Activated CD4-positive, alpha-beta T cell treated with anti-CD3 and anti-CD28 coated beads, Interleukin-2, amount 50 U/mL, for 48 hours (primary cell): ENCODE measurements at regions not wholly inside any gene's neighbourhood (a gene's known extent, or its start where the extent isn't known, plus 50 kb on each side); places are given as distances from the start of the nearest gene placed in this dataset.
"Not testable (repeated sequence)": the region's sequence is repeated elsewhere in the genome, so short reads cannot be mapped to it uniquely, and the experiment has no call there.

Experiments used
- DNase-seq, 2 experiments: peaks; one replicate each; pipeline ENCODE4 v3.0.0-alpha.2; 2020

- DNase-seq, result not testable (repeated sequence)
Measured at GRCh38 chr3:144023543-144023942, 51.9 kb downstream of the DIPK2A start.

DNA sequence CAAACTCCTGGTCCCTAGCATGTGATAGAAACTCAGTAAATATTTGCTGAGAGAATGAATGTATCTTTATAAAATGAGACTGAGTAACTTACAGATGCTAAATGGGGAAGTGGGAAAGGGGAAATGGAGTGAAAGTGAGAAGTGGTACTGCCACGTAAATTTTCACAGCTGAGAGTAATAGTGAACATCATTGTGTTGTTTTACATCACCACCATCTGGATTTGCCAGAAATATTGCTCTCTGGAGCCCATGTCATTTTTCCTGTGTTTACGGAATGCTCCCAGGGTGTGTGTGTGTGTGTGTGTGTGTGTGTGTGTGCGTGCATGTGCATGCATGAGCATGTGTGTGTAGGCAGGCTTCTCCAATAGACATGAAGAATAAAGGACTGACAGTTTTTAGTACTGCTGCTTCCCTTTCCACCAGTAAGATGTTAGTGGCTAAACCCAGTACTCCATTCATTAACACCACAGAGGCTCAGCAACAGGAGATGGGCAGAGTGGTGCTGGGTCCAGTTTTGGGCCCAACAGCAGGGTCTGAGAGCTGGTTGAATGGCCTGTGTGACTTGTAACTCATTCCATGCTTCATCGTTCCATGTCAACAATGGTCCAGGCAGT is 57.3 kb downstream of the DIPK2A start:
- no peak for DNase-seq

DNA sequence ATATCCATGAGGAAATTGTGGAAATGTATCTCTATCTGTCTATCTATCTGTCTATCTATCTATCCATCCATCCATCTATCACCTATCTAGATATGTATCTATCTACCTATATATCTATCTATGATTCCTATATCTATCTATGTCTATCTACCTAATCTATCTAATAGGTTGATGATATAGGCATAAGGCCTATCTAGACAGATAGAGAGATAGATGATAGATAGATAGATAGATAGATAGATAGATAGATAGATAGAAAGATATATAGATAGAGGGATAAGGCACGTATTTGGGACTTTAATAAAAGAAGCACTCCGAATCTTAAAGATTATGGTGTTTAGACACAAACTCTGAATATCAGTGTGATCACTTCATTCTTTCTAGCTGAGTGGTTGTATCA is 58.1 kb downstream of the DIPK2A start:
- no peak for DNase-seq

DNA sequence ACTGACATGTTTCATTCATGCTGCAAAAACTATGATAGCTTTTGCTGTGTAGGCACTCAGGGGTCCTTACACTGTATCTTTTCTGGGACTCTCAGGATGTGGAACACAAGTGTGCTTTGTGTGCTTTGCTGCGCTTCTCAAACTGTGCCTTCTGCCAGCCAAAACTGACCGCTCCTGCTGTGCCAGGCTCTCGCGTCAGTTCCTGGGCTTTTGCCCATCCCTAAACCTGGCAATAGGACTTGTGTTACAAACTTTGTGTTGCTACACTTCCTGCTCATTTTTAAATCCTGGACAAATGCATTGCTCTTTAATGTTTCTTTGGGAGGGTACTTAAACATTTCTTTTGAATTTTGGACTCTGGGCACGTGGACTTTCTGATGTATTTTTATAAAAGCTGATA is 60.3 kb downstream of the DIPK2A start:
- no peak for DNase-seq

DNA sequence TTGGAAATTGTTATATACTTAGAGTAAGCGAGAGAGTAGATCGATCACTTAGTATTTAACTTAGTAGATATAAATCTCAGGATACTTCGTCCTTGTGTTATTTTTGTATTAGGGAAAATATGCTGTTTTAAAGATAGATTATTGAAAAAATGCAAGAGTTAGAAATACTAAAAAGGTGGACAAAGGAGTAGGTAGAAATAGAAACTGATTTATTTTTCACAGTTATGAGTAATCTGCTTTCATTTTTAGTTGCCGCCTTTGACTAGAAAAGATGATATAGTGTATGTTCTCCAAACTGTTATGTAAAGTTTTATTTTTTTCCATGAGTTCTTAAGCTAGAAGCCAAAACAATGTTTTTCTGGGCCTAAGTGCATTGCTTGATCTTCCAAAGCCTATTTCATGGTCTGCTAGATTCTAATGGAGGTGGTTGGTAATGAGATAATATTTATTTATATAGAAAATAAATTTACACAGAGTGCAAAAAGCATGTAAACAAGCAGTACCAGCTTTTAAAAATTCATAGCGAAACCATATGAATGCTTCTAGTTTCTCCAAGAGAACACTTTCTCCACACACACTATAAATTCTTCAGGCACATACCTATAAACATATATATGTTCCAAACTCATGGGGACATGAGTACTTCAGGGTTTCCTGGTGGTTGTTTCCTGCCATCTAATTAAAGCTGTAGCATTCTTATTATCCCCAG is 61.1 kb downstream of the DIPK2A start:
- no peak for DNase-seq

- DNase-seq, result no peak
Measured at GRCh38 chr3:144033240-144033589, 61.6 kb downstream of the DIPK2A start.

DNA sequence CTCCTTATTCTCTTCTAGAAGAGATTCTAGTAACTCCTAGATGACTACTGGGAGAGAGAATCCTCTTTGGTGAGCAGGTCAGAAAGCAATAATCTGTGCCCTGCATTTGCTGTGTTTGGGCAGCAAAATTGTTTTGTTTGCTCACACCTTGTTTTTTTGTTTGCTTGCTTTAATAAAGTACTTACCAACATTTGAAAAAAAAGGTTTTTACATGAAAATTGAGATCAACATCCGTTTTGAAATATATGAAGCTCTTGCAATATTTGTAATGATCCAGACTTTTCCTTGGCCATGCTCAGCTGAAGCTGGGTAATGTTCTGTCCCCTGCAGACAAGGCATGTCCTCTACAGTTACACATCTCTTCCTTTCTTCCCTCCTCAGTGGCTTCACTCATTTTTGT is 62.2 kb downstream of the DIPK2A start:
- no peak for DNase-seq

GRCh38 chr3:144034715-144035290 is 63.2 kb downstream of the DIPK2A start:
- DNase-seq, result no peak

DNA sequence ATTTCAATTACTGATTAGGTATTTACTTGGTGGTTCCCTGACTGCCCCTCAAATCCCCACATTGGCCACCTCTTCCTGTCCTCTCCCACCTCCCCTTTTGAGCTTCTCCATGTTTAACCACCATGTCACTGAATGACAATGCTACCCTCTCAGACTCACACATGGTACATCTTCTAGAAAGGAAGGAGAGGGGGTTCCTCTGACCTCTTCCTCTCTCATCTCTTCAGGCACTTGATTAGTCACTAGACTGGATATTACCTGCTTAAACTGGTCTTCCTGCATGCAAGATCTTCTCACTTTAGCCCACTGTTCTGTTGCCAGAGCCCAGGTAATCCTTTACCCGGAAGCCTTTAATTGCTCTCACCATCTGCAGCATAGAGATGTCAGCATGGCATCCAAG is 64.9 kb downstream of the DIPK2A start:
- DNase-seq, result no peak

GRCh38 chr3:144039661-144040060 is 68.0 kb downstream of the DIPK2A start:
- no peak for DNase-seq

- DNase-seq, result no peak
Measured at GRCh38 chr3:144041960-144042556, 70.4 kb downstream of the DIPK2A start.

GRCh38 chr3:144045766-144046165 is 74.1 kb downstream of the DIPK2A start:
- DNase-seq, result no peak

DNA sequence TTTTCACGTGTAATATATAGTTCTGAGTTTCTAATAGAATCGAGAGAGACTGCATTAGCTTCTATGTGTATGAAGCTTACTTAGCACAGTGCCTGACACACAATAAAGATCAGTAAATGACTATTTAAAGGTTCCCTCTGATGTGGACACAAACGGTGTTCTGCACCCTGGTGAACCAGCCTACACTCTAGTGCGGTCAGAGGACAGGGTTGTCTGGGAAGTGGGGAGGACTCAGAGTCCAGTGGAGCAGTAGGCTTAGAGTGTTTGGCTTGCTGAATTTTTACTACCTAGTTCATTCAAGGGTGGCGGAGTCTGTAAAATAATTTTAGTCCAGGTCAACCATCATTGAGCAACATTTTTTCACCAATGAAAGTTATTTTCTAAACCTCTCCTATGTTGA is 77.8 kb downstream of the DIPK2A start:
- DNase-seq, result no peak

DNA sequence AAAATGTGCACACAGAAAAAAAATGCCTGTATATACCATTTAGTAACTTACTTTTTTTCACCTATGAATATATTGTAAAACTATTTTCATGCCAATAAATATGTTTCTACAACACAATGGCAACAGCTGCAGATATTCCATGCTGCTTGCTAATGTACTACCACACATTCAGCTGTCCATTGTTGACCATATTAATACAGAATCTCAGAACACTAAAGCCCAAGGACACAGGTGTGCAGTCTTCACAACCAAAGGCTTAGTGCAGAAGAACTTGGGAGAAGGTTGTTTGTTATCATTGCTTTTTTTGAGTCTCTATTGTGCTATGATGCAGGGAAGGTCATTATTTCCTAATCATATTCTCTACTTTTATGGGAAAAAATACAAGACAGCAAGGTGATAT is 79.6 kb downstream of the DIPK2A start:
- DNase-seq, result no peak

DNA sequence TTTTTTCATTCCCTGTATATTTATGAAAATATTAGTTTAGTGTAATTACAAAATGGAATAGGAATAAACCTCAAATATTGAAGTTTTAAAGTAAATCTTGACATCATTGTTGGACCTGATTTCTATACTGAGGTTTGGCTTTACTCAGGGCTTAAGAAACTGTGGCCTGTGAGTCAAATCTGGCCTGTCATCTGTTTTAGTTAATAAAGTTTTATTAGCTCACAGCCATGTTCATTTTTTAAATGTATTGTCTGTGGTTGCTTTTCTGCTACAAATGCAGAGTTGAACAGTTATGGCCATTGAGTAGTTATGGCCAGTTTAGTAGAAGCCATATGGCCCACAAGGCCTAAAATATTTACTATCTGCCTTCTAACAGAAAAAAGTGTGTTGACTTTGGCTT is 80.7 kb downstream of the DIPK2A start:
- DNase-seq, result no peak

DNA sequence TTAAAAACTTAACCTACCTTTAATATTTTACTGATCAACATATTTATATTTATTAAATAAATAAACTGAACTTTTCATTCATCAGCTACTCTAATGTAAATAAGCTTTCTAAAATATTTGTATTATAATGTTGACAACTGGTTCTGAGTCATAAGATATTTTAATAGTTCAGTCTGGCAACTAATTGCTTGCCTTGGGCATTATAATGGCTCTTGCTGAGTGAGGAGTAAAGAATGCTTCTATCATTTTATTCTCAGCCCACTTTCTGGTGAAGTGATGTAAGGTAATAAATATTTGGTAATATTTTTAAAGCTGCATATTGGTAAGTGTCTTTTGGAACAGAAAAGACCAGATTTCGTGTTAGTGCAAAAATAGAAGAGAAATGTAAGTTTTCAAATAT is 81.5 kb downstream of the DIPK2A start:
- DNase-seq, result no peak

DNA sequence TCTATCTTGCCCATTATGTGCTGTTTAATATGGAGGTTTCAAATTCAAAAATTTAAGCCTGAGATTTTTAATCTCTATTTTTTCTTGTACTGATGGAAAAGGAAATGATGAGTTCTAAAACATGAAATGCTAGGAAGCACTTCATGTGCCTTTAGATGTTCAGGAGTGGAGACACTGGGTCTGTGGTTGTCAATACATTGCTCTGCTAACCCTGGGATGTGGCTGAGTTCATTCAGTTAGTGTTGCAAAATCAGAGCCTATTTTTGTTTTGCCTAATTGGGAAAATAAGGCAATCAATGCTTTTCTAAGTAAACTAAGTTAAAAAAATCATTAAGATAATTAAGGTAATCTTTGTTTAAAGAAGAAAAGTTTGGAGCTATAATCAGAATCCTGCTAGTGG is 83.1 kb downstream of the DIPK2A start:
- no peak for DNase-seq

DNA sequence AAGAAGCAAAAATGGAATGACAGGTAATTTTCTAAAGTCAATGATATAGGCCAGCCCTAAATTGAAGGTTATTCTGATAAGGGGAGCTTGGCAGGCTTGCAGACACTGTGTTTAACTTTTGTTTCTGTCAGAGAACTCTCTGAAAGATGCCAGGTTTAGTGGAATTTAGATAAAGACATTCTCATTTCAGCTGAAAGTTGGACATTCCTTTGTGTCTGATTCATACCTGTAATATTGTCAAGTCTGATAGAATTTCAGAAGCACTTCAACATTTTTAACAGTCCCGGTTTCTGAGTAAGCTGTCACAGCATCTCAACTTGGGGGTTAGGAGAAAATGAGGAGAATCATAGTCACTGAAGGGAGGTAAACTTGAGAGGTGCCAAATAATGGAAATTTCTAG is 84.0 kb downstream of the DIPK2A start:
- no peak for DNase-seq

DNA sequence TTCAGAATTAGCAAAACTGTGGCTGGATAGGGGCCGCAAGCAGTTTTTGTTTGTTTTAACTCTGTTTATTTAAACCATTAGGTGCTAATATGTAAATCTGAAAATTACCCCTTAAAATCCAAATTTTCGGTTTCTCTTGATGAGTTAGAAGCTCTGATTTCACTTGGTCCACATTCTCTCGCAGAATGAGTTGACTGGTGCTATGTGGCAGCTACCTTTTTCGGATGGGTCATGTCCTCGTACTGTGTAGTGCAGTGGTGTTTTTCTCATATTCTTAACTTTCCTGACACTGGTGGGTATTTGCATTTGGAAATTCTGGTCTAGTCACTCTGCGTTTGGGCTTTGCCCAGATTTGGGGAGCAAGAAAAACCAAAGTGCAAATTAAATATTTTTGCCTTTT is 87.1 kb downstream of the DIPK2A start:
- no peak for DNase-seq

DNA sequence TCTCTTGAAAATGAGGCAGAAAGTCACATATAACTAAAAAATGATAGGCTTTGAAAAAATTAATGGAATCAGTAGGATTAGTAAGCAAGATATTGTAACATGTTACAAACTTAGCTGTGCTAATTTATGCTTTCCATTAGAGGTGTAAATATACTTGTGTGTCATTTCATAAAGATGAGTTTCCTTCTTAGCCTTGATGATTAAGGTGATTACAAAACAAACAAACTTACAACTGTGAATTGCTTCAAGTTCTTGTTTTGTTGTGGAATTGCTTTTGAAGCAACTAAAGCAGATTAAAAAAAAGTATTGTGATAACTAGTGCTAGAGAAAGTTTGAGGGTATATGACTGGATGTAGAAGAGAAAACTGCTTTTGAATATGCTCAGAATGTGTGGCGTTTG is 87.9 kb downstream of the DIPK2A start:
- no peak for DNase-seq

DNA sequence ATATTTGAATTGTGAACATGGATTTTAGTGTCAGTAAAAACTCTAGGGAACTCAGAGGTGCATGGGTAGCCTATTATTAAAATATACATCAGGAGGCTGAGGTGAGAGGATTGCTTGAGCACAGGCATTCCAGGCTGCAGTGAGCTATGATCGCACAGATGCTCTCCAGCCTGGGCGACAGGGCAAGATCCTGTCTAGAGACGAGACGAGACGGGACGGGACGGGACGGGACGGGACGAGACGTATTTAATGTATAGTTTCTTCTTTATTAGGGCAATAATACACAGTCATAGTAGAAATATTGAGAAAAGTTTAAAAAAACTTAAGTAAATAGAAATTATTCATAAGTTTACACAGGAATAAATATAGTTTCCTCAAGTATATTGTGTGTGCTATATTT is 89.3 kb downstream of the DIPK2A start:
- DNase-seq, result no peak

DNA sequence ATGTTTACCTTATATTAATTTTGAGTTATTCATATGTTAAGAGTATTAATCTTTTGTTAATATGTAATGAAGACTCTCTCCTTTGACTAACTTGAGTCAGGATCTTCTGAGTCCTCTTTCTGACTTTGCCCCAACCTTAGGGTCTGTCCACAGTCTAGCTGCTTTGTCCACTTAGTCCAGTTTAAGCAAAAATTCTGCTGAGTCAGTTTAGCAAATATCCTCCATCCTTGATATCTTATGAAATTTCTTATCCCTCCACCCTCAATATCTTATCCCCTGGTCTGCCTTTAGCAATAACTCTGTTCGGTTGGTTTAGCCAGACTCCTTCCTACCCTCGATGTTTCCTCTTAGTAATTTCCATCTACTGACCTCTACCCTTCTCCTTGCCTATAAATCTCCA is 91.7 kb downstream of the DIPK2A start:
- no peak for DNase-seq

DNA sequence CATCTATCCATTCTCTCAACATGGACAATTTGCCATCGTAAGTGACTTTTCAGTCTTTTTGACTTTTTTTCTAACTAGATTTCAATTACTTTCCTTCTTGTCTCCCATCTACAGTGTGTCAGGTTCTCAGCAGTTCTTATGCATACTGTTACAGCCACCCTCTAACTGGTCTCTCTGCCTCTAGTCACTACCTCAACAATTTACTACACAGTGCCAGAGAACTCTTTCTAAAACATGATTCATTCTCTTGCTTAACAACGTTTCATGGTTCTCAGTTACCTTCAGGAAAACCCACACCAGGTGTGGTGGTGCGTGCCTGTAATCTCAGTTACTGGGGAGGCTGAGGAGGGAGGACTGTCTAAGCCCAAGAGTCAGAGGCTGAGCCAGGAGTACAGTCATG is 95.4 kb downstream of the DIPK2A start:
- no peak for DNase-seq

- DNase-seq, result no peak
Measured at GRCh38 chr3:144073698-144074097, 102.1 kb downstream of the DIPK2A start.
